ENCODE measurements at regions not wholly inside any gene's neighbourhood (a gene's known extent, or its start where the extent isn't known, plus 50 kb on each side); places are given as distances from the start of the nearest gene placed in this dataset.

GRCh38 chr2:240363746-240364581 lies 71.5 kb upstream of the GPC1 start:
- no peak for DNase-seq

- DNase-seq, result no peak
Observed at GRCh38 chr2:240364582-240364960, 70.9 kb upstream of the GPC1 start.

GRCh38 chr2:240364961-240365775 lies 70.3 kb upstream of the GPC1 start:
- DNase-seq, result no peak

- DNase-seq, result no peak
Observed at GRCh38 chr2:240365971-240366471, 69.4 kb upstream of the GPC1 start.

GRCh38 chr2:240366901-240367300 lies 68.6 kb upstream of the GPC1 start:
- no peak for DNase-seq

- DNase-seq, result no peak
Observed at GRCh38 chr2:240367721-240368120, 67.7 kb upstream of the GPC1 start.

- DNase-seq, result no peak
Observed at GRCh38 chr2:240368781-240369331, 66.6 kb upstream of the GPC1 start.

GRCh38 chr2:240369335-240369734 lies 66.1 kb upstream of the GPC1 start:
- no peak for DNase-seq

GRCh38 chr2:240369801-240370585 lies 65.5 kb upstream of the GPC1 start:
- DNase-seq, result no peak

- DNase-seq, result no peak
Observed at GRCh38 chr2:240371129-240372000, 64.1 kb upstream of the GPC1 start.

GRCh38 chr2:240372101-240372500 lies 63.4 kb upstream of the GPC1 start:
- no peak for DNase-seq

- DNase-seq, result no peak
Observed at GRCh38 chr2:240373289-240373885, 62.1 kb upstream of the GPC1 start.

GRCh38 chr2:240374085-240374907 lies 61.2 kb upstream of the GPC1 start:
- DNase-seq, result no peak

- DNase-seq, result no peak
Observed at GRCh38 chr2:240375024-240375645, 60.3 kb upstream of the GPC1 start.

GRCh38 chr2:240376739-240377138 lies 58.7 kb upstream of the GPC1 start:
- no peak for DNase-seq

- DNase-seq, result no peak
Observed at GRCh38 chr2:240377366-240377765, 58.1 kb upstream of the GPC1 start.

- DNase-seq, result no peak
Observed at GRCh38 chr2:240379089-240379636, 56.3 kb upstream of the GPC1 start.

GRCh38 chr2:240383099-240383758 lies 52.2 kb upstream of the GPC1 start:
- DNase-seq, result no peak
